ENCODE measurements at regions not wholly inside any gene's neighbourhood (a gene's known extent, or its start where the extent isn't known, plus 50 kb on each side); places are given as distances from the start of the nearest gene placed in this dataset.

GRCh38 chr10:131814567-131815265 is 86.1 kb upstream of the PPP2R2D start:
- H3K9me3 Mint-ChIP-seq = no peaks in the 10 kb centered on the region

GRCh38 chr10:131815266-131816156 is 85.3 kb upstream of the PPP2R2D start:
- H3K9me3 Mint-ChIP-seq = no peaks in the 10 kb centered on the region
- no peak for DNase-seq
- H3K36me3 Mint-ChIP-seq (ENCODE audit: low read depth) = no peaks in the 10 kb centered on the region
- no peak overlapping the region for H3K4me3 Mint-ChIP-seq
- H3K27me3 Mint-ChIP-seq = no peaks in the 10 kb centered on the region
- intact Hi-C loops (cut with micrococcal nuclease) = no loop called here
- H3K4me1 Mint-ChIP-seq = no peaks in the 10 kb centered on the region
- no peak overlapping the region for H3K27ac Mint-ChIP-seq

More at GRCh38 chr10:131814567-131815265, 86.1 kb upstream of the PPP2R2D start:
- no peak for DNase-seq
- Mint-ChIP-seq H3K4me1 (no peaks in the 10 kb centered on the region), H3K27ac (no peak overlapping the region), H3K4me3 (no peak overlapping the region), H3K36me3 (ENCODE audit: low read depth) (no peaks in the 10 kb centered on the region), H3K27me3 (no peaks in the 10 kb centered on the region)
- intact Hi-C loops (cut with micrococcal nuclease) = no loop called here

- intact Hi-C loops (cut with micrococcal nuclease) = no loop called here
- Mint-ChIP-seq H3K9me3 (no peaks in the 10 kb centered on the region), H3K4me3 (no peak overlapping the region), H3K4me1 (no peaks in the 10 kb centered on the region), H3K36me3 (ENCODE audit: low read depth) (no peaks in the 10 kb centered on the region), H3K27ac (no peak overlapping the region), H3K27me3 (no peaks in the 10 kb centered on the region)
- no peak for DNase-seq
These were observed 84.5 kb upstream of the PPP2R2D start for GRCh38 chr10:131816157-131816775.

GRCh38 chr10:131816941-131817700 is 83.7 kb upstream of the PPP2R2D start:
- H3K27me3 Mint-ChIP-seq = no peaks in the 10 kb centered on the region
- no peak for DNase-seq
- H3K4me1 Mint-ChIP-seq = no peaks in the 10 kb centered on the region
- H3K4me3 Mint-ChIP-seq = no peak overlapping the region
- H3K9me3 Mint-ChIP-seq = no peaks in the 10 kb centered on the region
- H3K27ac Mint-ChIP-seq = no peak overlapping the region
- intact Hi-C loops (cut with micrococcal nuclease) = no loop called here
- H3K36me3 Mint-ChIP-seq (ENCODE audit: low read depth) = no peaks in the 10 kb centered on the region

- Mint-ChIP-seq H3K4me1 (no peaks in the 10 kb centered on the region), H3K9me3 (no peaks in the 10 kb centered on the region), H3K4me3 (no peak overlapping the region), H3K27me3 (no peaks in the 10 kb centered on the region), H3K27ac (no peak overlapping the region), H3K36me3 (ENCODE audit: low read depth) (no peaks in the 10 kb centered on the region)
- no peak for DNase-seq
- intact Hi-C loops (cut with micrococcal nuclease) = no loop called here
These were observed 82.8 kb upstream of the PPP2R2D start for GRCh38 chr10:131817866-131818509.

GRCh38 chr10:131818510-131819234 is 82.1 kb upstream of the PPP2R2D start:
- H3K36me3 Mint-ChIP-seq (ENCODE audit: low read depth) = no peaks in the 10 kb centered on the region
- no peaks in the 10 kb centered on the region for H3K9me3 Mint-ChIP-seq
- no peaks in the 10 kb centered on the region for H3K27me3 Mint-ChIP-seq
- DNase-seq = no peak
- intact Hi-C loops (cut with micrococcal nuclease) = no loop called here
- H3K4me3 Mint-ChIP-seq = no peak overlapping the region
- H3K4me1 Mint-ChIP-seq = no peaks in the 10 kb centered on the region
- no peak overlapping the region for H3K27ac Mint-ChIP-seq

GRCh38 chr10:131819241-131820072 is 81.4 kb upstream of the PPP2R2D start:
- H3K36me3 Mint-ChIP-seq (ENCODE audit: low read depth) = no peaks in the 10 kb centered on the region
- DNase-seq = no peak
- no peaks in the 10 kb centered on the region for H3K9me3 Mint-ChIP-seq
- H3K27me3 Mint-ChIP-seq = no peaks in the 10 kb centered on the region
- H3K27ac Mint-ChIP-seq = no peak overlapping the region
- no peaks in the 10 kb centered on the region for H3K4me1 Mint-ChIP-seq
- intact Hi-C loops (cut with micrococcal nuclease) = no loop called here
- no peak overlapping the region for H3K4me3 Mint-ChIP-seq

- DNase-seq = no peak
- Mint-ChIP-seq H3K4me1 (no peaks in the 10 kb centered on the region), H3K27ac (no peak overlapping the region), H3K4me3 (no peak overlapping the region), H3K9me3 (no peaks in the 10 kb centered on the region), H3K27me3 (no peaks in the 10 kb centered on the region), H3K36me3 (ENCODE audit: low read depth) (no peaks in the 10 kb centered on the region)
- intact Hi-C loops (cut with micrococcal nuclease) = no loop called here
These were observed 80.2 kb upstream of the PPP2R2D start for GRCh38 chr10:131820626-131821025.

- Mint-ChIP-seq H3K4me3 (no peak overlapping the region), H3K9me3 (no peaks in the 10 kb centered on the region), H3K36me3 (ENCODE audit: low read depth) (no peaks in the 10 kb centered on the region), H3K27ac (no peak overlapping the region), H3K4me1 (no peaks in the 10 kb centered on the region), H3K27me3 (no peaks in the 10 kb centered on the region)
- intact Hi-C loops (cut with micrococcal nuclease) = no loop called here
- no peak for DNase-seq
These were observed 79.3 kb upstream of the PPP2R2D start for GRCh38 chr10:131821378-131822012.

- H3K9me3 Mint-ChIP-seq = no peaks in the 10 kb centered on the region
- no peak overlapping the region for H3K27ac Mint-ChIP-seq
- intact Hi-C loops (cut with micrococcal nuclease) = no loop called here
- H3K4me1 Mint-ChIP-seq = no peaks in the 10 kb centered on the region
- H3K36me3 Mint-ChIP-seq (ENCODE audit: low read depth) = no peaks in the 10 kb centered on the region
- H3K4me3 Mint-ChIP-seq = no peak overlapping the region
- DNase-seq = no peak
- H3K27me3 Mint-ChIP-seq = no peaks in the 10 kb centered on the region
These were observed 78.7 kb upstream of the PPP2R2D start for GRCh38 chr10:131822013-131822691.

- no peak overlapping the region for H3K4me3 Mint-ChIP-seq
These were observed 78.0 kb upstream of the PPP2R2D start for GRCh38 chr10:131822692-131823245.

More at GRCh38 chr10:131822692-131823245, 78.0 kb upstream of the PPP2R2D start:
- H3K4me1 Mint-ChIP-seq = no peaks in the 10 kb centered on the region
- H3K9me3 Mint-ChIP-seq = no peaks in the 10 kb centered on the region
- H3K27me3 Mint-ChIP-seq = no peaks in the 10 kb centered on the region
- H3K36me3 Mint-ChIP-seq (ENCODE audit: low read depth) = no peaks in the 10 kb centered on the region
- intact Hi-C loops (cut with micrococcal nuclease) = no loop called here
- DNase-seq = no peak
- H3K27ac Mint-ChIP-seq = no peak overlapping the region
